Skeletal muscle tissue (tissue), 3 donors: ENCODE measurements at regions not wholly inside any gene's neighbourhood (a gene's known extent, or its start where the extent isn't known, plus 50 kb on each side); places are given as distances from the start of the nearest gene placed in this dataset.

Experiments used
- H3K27ac ChIP-seq: one replicate; pipeline ENCODE4 v1.7.0; 2013; ENCODE audit warnings: mild to moderate bottlenecking, low read depth, low read length, inconsistent platforms
- H3K27me3 ChIP-seq, 3 donors: one replicate each; pipeline ENCODE4 v1.7.0; 2013; ENCODE audit warnings: low read length in 3 of 3; ENCODE audit not compliant: control insufficient read depth in 3 of 3, insufficient read depth in 3 of 3
- H3K36me3 ChIP-seq, 3 donors: one replicate each; pipeline ENCODE4 v1.7.0; 2013; ENCODE audit warnings: low read length in 3 of 3; ENCODE audit not compliant: control insufficient read depth in 3 of 3, insufficient read depth in 3 of 3
- H3K4me1 ChIP-seq, 3 donors: one replicate each; pipeline ENCODE4 v1.7.0; 2013; ENCODE audit warnings: low read length in 3 of 3, mild to moderate bottlenecking in 3 of 3; ENCODE audit not compliant: control insufficient read depth in 3 of 3, insufficient read depth in 3 of 3
- H3K4me3 ChIP-seq, 3 donors: one replicate each; pipeline ENCODE4 v1.7.0; 2013; ENCODE audit warnings: low read length in 3 of 3
- H3K9ac ChIP-seq, 3 donors: one replicate each; pipeline ENCODE4 v1.7.0; 2013; ENCODE audit warnings: low read length in 3 of 3, mild to moderate bottlenecking in 3 of 3, moderate library complexity in 2 of 3, low read depth in 1 of 3
- H3K9me3 ChIP-seq, 3 donors: one replicate each; pipeline ENCODE4 v1.7.0; 2013; ENCODE audit warnings: low read length in 3 of 3; ENCODE audit not compliant: control insufficient read depth in 3 of 3
- donor health status: Osteomylitis.

DNA sequence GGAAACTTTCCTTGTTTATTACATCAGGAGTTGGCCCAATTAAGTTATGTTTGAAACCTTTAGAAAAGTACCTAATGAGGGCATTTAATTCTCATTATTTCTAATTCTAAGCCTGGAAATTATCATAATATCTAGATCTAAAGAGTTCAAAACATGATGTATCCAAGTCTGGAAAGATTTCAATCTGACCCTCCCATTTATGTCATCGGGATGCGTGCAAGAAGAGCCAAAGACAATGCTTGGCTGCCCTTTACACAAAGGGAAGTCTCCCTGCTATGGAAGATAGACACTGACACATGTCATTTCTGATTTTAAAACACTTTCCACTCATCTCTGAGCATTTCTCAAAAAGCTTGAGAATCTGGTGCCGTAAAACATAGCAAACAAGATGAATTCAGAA lies 222.4 kb downstream of the ANTXR2 start:
- H3K9me3 ChIP-seq, result no peaks in the 10 kb centered on the region
- H3K4me3 ChIP-seq, result no peak overlapping the region
- H3K36me3 ChIP-seq, result no peaks in the 10 kb centered on the region
- H3K4me1 ChIP-seq, result peaks cover 0 to 3% (median 0%) of the 10 kb centered on the region in 3 donors
- H3K9ac ChIP-seq, result no peak overlapping the region
- no peaks in the 10 kb centered on the region for H3K27me3 ChIP-seq
- H3K27ac ChIP-seq, result no peak overlapping the region

- no peaks in the 10 kb centered on the region for H3K27me3 ChIP-seq
- H3K27ac ChIP-seq, result no peak overlapping the region
- H3K4me1 ChIP-seq, result peaks cover 0 to 3% (median 0%) of the 10 kb centered on the region in 3 donors
- no peaks in the 10 kb centered on the region for H3K36me3 ChIP-seq
- H3K9me3 ChIP-seq, result no peaks in the 10 kb centered on the region
- H3K9ac ChIP-seq, result no peak overlapping the region
- no peak overlapping the region for H3K4me3 ChIP-seq
Observed at GRCh38 chr4:79848329-79848728, 224.7 kb downstream of the ANTXR2 start.

- Histone ChIP-seq H3K27me3 (no peaks in the 10 kb centered on the region), H3K27ac (no peak overlapping the region), H3K9ac (no peak overlapping the region), H3K4me3 (no peak overlapping the region), H3K4me1 (peaks cover 0 to 3% (median 0%) of the 10 kb centered on the region in 3 donors), H3K9me3 (peaks cover 0 to 2% (median 0%) of the 10 kb centered on the region in 3 donors), H3K36me3 (no peaks in the 10 kb centered on the region)
Observed at GRCh38 chr4:79847411-79847810, 225.6 kb downstream of the ANTXR2 start.

- Histone ChIP-seq H3K27ac (no peak overlapping the region), H3K9me3 (peaks cover 0 to 2% (median 0%) of the 10 kb centered on the region in 3 donors), H3K27me3 (no peaks in the 10 kb centered on the region), H3K4me1 (no peaks in the 10 kb centered on the region), H3K4me3 (no peak overlapping the region), H3K9ac (no peak overlapping the region), H3K36me3 (no peaks in the 10 kb centered on the region)
Observed at GRCh38 chr4:79842162-79842561, 230.9 kb downstream of the ANTXR2 start.

DNA sequence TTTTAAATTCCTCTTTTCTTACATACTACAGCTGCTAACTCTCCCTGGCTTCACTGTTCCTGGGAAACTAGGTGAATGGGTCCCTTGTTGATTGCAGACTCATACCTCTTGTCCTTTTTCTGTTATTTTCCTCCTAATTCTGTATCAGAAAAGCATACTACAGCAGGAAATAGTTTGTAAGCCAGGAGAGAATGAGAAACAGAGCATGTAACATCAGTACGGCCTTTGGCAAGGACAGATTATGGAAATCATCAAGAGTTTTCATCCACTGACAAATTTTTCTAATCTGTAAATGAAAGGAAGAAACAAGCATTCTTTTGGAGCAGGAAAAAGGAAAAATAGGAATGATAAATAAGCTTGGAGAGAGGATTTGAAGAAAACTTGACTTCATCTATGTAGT lies 239.2 kb downstream of the ANTXR2 start:
- Histone ChIP-seq H3K36me3 (no peaks in the 10 kb centered on the region), H3K27me3 (no peaks in the 10 kb centered on the region), H3K9ac (no peak overlapping the region), H3K4me1 (no peaks in the 10 kb centered on the region), H3K27ac (no peak overlapping the region), H3K9me3 (peaks cover 0 to 2% (median 0%) of the 10 kb centered on the region in 3 donors), H3K4me3 (no peak overlapping the region)

GRCh38 chr4:79831701-79832514 lies 241.1 kb downstream of the ANTXR2 start:
- H3K27ac ChIP-seq, result no peak overlapping the region
- no peak overlapping the region for H3K9ac ChIP-seq
- no peaks in the 10 kb centered on the region for H3K27me3 ChIP-seq
- no peaks in the 10 kb centered on the region for H3K4me1 ChIP-seq
- H3K36me3 ChIP-seq, result no peaks in the 10 kb centered on the region
- H3K9me3 ChIP-seq, result peaks cover 0 to 2% (median 0%) of the 10 kb centered on the region in 3 donors
- no peak overlapping the region for H3K4me3 ChIP-seq

GRCh38 chr4:79831119-79831528 lies 241.9 kb downstream of the ANTXR2 start:
- Histone ChIP-seq H3K9me3 (peaks cover 0 to 2% (median 0%) of the 10 kb centered on the region in 3 donors), H3K9ac (no peak overlapping the region), H3K27ac (no peak overlapping the region)

DNA sequence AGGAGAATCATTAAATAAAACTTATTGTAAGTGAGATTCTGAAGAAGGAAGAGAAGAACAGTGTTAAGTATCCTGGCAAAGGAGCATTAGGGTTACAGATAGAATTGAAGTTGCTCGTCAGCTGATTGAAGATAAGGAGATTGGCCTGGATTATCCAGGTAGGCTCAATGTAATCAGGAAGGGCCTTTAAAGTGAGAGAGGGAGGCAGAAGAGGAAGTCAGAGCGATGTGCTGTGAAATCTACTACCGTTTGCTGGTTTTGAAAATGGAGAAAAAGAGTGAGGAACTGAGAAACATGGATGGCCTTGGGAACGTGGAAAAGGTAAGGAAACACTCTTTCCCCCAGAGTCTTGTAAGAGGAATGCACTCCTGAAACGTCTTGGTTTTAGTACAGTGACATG lies 245.7 kb downstream of the ANTXR2 start:
- H3K4me3 ChIP-seq, result no peak overlapping the region
- no peak overlapping the region for H3K27ac ChIP-seq

More at GRCh38 chr4:79831119-79831528, 241.9 kb downstream of the ANTXR2 start:
- Histone ChIP-seq H3K4me1 (no peaks in the 10 kb centered on the region), H3K27me3 (no peaks in the 10 kb centered on the region), H3K4me3 (no peak overlapping the region), H3K36me3 (no peaks in the 10 kb centered on the region)

DNA sequence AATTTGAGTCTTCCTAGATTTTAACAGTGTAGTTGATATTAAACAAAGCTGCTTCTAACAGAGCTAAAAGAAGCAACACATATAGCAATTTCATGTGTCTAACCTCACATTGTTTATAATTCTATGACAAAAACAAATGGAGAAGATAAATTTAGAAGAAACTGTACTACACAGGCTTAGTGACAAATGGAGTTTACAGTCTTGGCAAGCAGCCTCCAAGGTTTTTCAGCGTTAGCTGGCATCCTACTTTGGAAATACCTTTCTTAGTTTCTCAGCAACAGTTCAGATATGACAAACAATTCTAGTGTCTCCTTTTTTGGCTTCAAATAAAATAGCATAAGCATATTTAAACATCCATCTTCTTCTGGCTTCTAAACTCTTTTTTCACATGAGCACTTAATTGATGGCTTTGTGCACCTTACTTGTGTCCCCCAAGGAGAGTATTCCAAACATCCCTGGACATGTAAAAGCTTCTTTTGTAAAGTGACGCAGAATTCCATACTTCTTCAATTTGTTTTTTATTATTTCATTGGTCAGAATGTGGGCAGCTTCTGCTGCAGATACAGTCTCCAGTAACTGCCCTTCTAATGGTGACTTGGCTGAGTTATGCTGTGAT lies 249.8 kb downstream of the ANTXR2 start:
- no peak overlapping the region for H3K4me3 ChIP-seq
- no peak overlapping the region for H3K27ac ChIP-seq
- H3K36me3 ChIP-seq, result no peaks in the 10 kb centered on the region
- H3K9me3 ChIP-seq, result no peaks in the 10 kb centered on the region
- no peaks in the 10 kb centered on the region for H3K27me3 ChIP-seq
- H3K4me1 ChIP-seq, result no peaks in the 10 kb centered on the region
- no peak overlapping the region for H3K9ac ChIP-seq

More for the DNA sequence above, 245.7 kb downstream of the ANTXR2 start:
- Histone ChIP-seq H3K4me1 (no peaks in the 10 kb centered on the region), H3K9ac (no peak overlapping the region), H3K36me3 (no peaks in the 10 kb centered on the region), H3K9me3 (no peaks in the 10 kb centered on the region), H3K27me3 (no peaks in the 10 kb centered on the region)

GRCh38 chr4:79820427-79820826 lies 252.6 kb downstream of the ANTXR2 start:
- no peaks in the 10 kb centered on the region for H3K27me3 ChIP-seq
- no peaks in the 10 kb centered on the region for H3K4me1 ChIP-seq
- H3K4me3 ChIP-seq, result no peak overlapping the region
- H3K9ac ChIP-seq, result no peak overlapping the region
- H3K9me3 ChIP-seq, result no peaks in the 10 kb centered on the region
- H3K27ac ChIP-seq, result no peak overlapping the region
- H3K36me3 ChIP-seq, result no peaks in the 10 kb centered on the region
